Stimulated activated CD8-positive, alpha-beta memory T cell treated with anti-CD3 and anti-CD28 coated beads, Interleukin-12 subunit alpha, Interleukin-12 subunit beta, amount 100 ng/mL, for 4 hours (primary cell): ENCODE measurements at regions not wholly inside any gene's neighbourhood (a gene's known extent, or its start where the extent isn't known, plus 50 kb on each side); places are given as distances from the start of the nearest gene placed in this dataset.
"Not testable (repeated sequence)": the region's sequence is repeated elsewhere in the genome, so short reads cannot be mapped to it uniquely, and the experiment has no call there.

Experiments
- DNase-seq: peaks from one replicate; pipeline ENCODE4 v3.0.0-alpha.2; 2020; ENCODE audit warnings: low read depth

DNA sequence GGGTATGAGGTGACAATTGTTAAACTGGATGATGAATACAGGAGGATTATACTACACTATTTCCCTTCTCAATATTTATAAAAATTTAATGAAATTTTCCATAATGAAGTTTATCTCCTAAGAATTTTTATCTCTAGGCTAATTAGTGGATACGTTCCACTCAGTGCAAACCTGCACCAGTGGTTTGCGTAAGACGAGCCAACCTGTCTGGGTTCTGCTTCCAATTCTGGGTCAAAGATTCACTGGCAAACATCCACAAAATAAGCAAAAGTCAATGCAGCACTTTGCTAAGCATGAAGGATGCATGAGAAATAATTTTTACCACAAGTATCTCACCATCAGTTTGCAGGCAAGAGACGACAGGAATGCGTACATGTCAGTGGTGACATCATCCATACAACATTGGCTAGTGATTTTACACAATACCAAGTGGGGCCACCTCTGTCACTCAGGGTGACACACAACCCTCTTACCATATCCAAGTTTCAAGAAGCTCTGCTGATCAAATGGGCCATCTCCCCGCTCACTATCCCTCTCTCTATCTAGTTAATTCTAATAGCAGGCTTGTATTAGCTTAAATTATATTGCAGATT is 51.7 kb downstream of the FAM50B start:
- DNase-seq, result no peak

GRCh38 chr6:3902871-3903648 is 53.9 kb downstream of the FAM50B start:
- no peak for DNase-seq

GRCh38 chr6:3904518-3904917 is 55.3 kb downstream of the FAM50B start:
- DNase-seq, result no peak

- DNase-seq, result no peak
These were observed 57.0 kb downstream of the FAM50B start for GRCh38 chr6:3905945-3906845.

DNA sequence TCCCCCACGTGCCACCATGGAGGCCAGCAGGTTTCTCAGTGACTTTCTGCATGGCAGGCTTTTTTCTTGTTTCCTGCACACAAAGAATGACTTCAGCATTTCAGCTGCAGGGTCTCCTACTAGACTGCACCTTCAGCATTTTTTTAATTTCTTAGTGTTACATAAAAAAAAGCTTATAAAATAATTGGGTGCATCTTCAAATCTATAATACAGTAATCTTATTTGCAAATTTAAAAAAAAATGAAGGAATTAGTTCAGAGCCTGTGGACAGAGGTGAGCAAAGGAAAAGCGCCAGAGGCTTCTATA is 57.6 kb downstream of the FAM50B start:
- no peak for DNase-seq

- no peak for DNase-seq
These were observed 59.0 kb downstream of the FAM50B start for GRCh38 chr6:3908223-3908622.

GRCh38 chr6:3908961-3909360 is 59.8 kb downstream of the FAM50B start:
- no peak for DNase-seq

DNA sequence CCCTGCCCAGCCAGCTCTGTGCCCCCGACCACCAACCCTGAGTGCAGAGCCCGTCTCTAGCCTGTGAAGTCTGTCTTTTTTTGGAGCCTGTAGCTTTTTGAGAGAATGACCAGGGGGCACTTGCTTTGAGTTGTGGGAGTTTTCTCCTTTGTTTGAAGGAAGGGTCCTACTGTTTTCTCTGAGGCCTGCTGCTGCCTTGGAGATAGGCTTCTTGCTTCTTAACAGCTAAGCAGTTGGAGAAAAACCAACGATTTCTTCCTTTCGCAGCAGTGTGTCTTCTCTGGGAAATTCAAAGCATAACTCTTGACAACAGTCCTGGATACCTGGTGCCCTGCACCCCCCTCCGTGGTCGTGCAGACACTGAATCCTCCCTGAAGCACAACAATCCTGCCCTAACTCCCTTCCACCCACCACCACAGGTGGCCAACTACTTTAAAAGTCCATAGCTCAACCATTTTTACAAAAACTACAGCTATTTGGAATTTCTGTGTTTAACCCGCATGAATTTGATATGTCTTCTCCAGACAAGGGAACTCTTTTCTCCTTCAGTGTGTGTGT is 61.0 kb downstream of the FAM50B start:
- no peak for DNase-seq

- DNase-seq, result no peak
These were observed 62.0 kb downstream of the FAM50B start for GRCh38 chr6:3911130-3911529.

DNA sequence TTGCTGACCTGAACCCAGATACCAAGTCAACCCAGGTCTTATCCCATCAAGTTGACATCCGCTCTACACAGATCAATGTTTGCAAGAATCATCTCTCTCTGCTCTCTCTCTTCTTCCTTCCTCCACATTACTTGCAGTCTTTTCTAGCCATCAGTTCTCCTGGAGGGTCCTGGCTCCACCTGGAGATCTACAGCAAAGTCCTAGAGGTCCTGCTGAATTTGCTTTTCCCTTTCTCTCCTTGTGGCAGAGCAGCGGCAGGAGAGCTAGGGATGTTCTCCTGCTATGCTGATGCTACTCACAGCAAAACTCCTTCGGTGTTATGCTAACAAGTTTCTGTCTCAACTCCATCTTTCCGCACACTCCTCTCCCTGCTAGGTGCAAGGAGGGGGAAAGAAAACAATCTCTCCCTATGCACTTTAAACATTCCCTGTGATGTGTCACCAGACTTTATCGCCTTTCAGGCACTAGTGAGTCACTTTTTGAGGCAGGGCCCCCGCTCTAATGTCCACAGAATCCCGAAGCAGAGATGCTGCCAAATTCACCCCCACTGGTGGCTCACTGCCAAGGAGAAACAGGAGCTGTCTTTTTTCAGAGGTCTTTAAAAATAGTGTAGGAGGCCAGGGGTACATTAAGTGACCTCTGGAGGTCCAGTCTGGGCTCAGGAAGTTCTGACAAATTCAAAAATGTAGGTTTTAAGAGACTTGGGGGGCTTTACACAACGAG is 62.6 kb downstream of the FAM50B start:
- no peak for DNase-seq

DNA sequence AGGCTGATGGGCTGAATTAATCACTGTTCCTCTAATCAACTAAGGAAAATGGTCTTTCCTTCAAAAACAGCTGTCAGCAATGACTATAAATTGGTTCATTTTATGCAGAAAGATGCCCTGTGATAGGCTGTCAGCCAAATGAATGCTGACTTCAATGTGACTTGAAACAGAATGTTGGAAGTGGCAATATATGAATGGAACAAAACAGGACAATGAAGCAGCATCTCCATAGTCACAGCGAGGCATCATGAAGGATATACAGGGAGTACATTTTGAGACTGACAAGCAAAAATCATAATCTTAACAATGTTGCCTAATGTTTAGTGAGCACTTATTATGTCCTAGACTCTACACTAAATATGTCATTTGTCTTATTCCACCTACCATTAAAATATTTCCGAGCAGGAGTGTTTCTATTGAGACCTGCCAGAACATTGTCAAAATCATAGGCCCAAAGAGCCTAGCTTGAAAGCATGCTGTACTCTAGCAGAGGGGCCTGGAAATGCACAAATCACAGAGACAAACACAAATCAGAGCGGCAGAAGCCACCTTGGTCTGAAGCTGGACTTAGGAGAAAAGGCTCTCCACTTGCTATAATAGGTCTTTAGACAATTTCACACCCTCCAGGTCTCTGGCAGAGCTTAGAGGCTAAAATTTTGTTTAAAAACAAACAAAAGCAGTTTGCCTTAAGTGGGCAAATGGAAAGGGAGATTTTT is 63.3 kb downstream of the FAM50B start:
- no peak for DNase-seq

GRCh38 chr6:3913077-3913957 is 64.1 kb downstream of the FAM50B start:
- no peak for DNase-seq

- DNase-seq, result no peak
These were observed 64.8 kb downstream of the FAM50B start for GRCh38 chr6:3913958-3914337.

DNA sequence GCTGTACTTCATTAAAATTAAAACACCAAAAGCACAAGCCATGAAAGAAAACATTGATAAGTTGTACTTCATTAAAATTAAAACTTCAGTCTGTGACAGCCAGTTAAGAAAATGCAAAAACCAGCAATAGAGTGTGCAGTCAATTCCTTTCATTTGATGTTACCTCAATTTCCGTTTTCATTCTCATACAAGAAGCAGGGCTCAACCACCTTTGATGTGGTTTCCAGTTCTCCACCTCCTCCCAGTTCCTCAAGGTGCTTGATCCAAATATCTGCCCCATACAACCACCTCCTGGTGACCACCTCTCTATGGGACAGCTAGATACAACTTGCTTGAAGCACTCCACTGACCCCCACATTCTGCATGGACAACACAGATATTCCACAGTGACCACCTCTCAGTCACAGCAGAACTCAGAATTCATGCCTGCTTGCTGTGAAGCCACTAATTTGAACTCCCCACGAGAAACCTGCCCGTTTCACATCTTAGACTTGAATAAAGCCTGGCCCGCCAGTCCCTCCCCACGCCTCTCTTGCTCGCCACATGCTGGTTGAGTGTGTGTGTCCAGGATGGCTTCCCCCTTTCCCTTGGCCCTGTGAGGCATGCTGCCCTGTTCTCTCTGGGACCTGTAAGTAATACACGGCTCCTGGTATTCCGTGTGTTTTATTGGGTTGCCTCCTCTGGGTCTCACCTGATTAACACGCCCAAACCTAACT is 66.1 kb downstream of the FAM50B start:
- DNase-seq, result no peak

GRCh38 chr6:3916211-3916610 is 67.0 kb downstream of the FAM50B start:
- DNase-seq, result no peak

DNA sequence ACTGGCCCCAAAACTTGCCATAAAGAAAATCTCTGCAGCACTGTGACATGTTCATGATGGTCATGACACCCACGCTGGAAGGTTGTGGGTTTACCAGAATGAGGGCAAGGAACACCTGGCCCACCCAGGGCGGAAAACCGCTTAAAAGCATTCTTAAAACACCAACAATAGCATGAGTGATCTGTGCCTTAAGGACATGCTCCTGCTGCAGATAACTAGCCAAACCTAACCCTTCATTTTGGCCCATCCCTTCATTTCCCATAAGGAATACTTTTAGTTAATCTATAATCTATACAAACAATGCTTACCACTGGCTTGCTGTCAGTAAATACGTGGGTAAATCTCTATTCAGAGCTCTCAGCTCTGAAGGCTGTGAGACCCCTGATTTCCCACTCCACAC is 67.6 kb downstream of the FAM50B start:
- not testable (repeated sequence) for DNase-seq

GRCh38 chr6:3918469-3918868 is 69.3 kb downstream of the FAM50B start:
- DNase-seq, result no peak

GRCh38 chr6:3919130-3919628 is 70.0 kb downstream of the FAM50B start:
- DNase-seq, result no peak

GRCh38 chr6:3919849-3920248 is 70.7 kb downstream of the FAM50B start:
- no peak for DNase-seq

DNA sequence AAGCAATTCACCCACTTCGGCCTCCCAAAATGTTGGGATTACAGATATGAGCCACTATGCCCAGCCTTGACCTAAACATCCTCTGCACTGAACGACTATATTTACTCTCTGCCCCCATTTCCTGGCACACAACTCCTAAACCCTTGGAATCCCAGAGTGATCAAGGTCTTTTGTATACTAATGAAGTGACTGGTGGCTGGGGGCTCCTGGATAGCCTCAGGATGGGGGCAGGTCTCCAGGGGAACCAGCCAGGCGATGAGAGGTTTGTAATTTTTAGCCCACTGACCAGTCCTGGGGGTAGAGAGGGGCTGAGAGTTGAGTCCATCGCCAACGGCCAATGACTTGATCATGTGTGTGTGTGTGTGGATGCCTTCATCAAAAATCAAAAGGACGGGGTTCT is 71.1 kb downstream of the FAM50B start:
- DNase-seq, result no peak
